Sigmoid colon (tissue), 6 donors: ENCODE measurements at regions not wholly inside any gene's neighbourhood (a gene's known extent, or its start where the extent isn't known, plus 50 kb on each side); places are given as distances from the start of the nearest gene placed in this dataset.
A peak's percentile ranks its signal among the peaks of the same experiment; 100 is the strongest.
"Not testable (repeated sequence)": the region's sequence is repeated elsewhere in the genome, so short reads cannot be mapped to it uniquely, and the experiment has no call there.

Source experiments
- DNase-seq: peaks from one replicate; pipeline ENCODE4 v3.0.0-alpha.2; 2019
- H3K27ac ChIP-seq, 4 donors: fragments of 200-600 bp; sonication (generic); one replicate each; pipeline ENCODE4 v1.5.1; 2016 to 2019; ENCODE audit warnings: mild to moderate bottlenecking in 1 of 4
- H3K27me3 ChIP-seq, 3 donors: fragments of 200-600 bp; sonication (generic); one replicate each; pipeline ENCODE4 v1.5.1; 2019; ENCODE audit warnings: mild to moderate bottlenecking in 1 of 3
- H3K36me3 ChIP-seq, 4 donors: fragments of 200-600 bp; sonication (generic); one replicate each; pipeline ENCODE4 v1.5.1; 2016 to 2019
- H3K4me1 ChIP-seq, 4 donors: fragments of 200-600 bp; sonication (generic); one replicate each; pipeline ENCODE4 v1.5.1; 2017 to 2019
- H3K4me3 ChIP-seq, 4 donors: fragments of 200-600 bp; sonication (generic); one replicate each; pipeline ENCODE4 v1.5.1; 2017 to 2019; ENCODE audit warnings: mild to moderate bottlenecking in 2 of 4, moderate library complexity in 1 of 4
- H3K9me3 ChIP-seq, 4 donors: fragments of 200-600 bp in 3 of 4; sonication (generic) in 3 of 4; one replicate each; pipeline versions ENCODE4 v1.5.1 to v1.6.1; 2013 to 2019
- CTCF ChIP-seq, 4 experiments: fragments of 450-650 bp in 3 of 4; fragments of 200-600 bp in 1 of 4; IDR thresholded peaks; one replicate each; pipeline ENCODE4 v1.5.1; 2016 to 2019; ENCODE audit warnings: antibody characterized with exemption in 4 of 4, mild to moderate bottlenecking in 3 of 4, moderate library complexity in 2 of 4
- EP300 ChIP-seq, 4 donors: sonication (generic); formaldehyde crosslinking; IDR thresholded peaks; one replicate each; pipeline ENCODE4 v1.6.1; 2017; ENCODE audit warnings: antibody characterized with exemption in 4 of 4
- POLR2A ChIP-seq, 2 donors: fragments of 450-650 bp; IDR thresholded peaks; one replicate each; pipeline ENCODE4 v1.6.1; 2016; ENCODE audit warnings: antibody characterized with exemption in 2 of 2, mild to moderate bottlenecking in 2 of 2, moderate library complexity in 2 of 2
- POLR2AphosphoS5 ChIP-seq, 4 donors: sonication (generic); formaldehyde crosslinking; IDR thresholded peaks; one replicate each; pipeline ENCODE4 v1.6.1; 2017; ENCODE audit warnings: antibody characterized with exemption in 4 of 4
- WGBS, 2 donors: extraction: QIAGEN DNeasy Blood & Tissue Kit; methylation state at CpG; one replicate each; pipeline ENCODE4 v1.1.7; 2013; 5-methylcytosine and 5-hydroxymethylcytosine counted together
- intact Hi-C: fragments of 100-400 bp; cut with DNase I; formaldehyde crosslinking; loops from one replicate; pipeline ENCODE4 v1.15.1; 2023
- donor health status: healthy with polysubstance abuse.
- donor health status: healthy.

- H3K4me3 ChIP-seq, intact Hi-C loops: not testable (repeated sequence)
- 76 to 88% methylated on average over 3 of the region's 3 CpGs for WGBS, 2 donors
These were observed 104.3 kb upstream of the ZNF519 start for GRCh38 chr18:14236356-14237048.

GRCh38 chr18:14225286-14225679, 93.0 kb upstream of the ZNF519 start:
- intact Hi-C loops, H3K27ac ChIP-seq, H3K27me3 ChIP-seq, DNase-seq, H3K4me1 ChIP-seq, H3K9me3 ChIP-seq, H3K4me3 ChIP-seq, H3K36me3 ChIP-seq: not testable (repeated sequence)
- 76 to 78% methylated on average over 4 of the region's 4 CpGs for WGBS, 2 donors

More at GRCh38 chr18:14236356-14237048, 104.3 kb upstream of the ZNF519 start:
- H3K27ac ChIP-seq, H3K4me1 ChIP-seq, H3K36me3 ChIP-seq, DNase-seq, H3K9me3 ChIP-seq, H3K27me3 ChIP-seq: not testable (repeated sequence)

- H3K27ac ChIP-seq, H3K9me3 ChIP-seq, H3K4me1 ChIP-seq, H3K4me3 ChIP-seq, H3K36me3 ChIP-seq, DNase-seq, H3K27me3 ChIP-seq, intact Hi-C loops: not testable (repeated sequence)
- 93 to 95% methylated on average over 27 of the region's 27 CpGs for WGBS, 2 donors
These were observed 92.5 kb upstream of the ZNF519 start for GRCh38 chr18:14224551-14225285.

GRCh38 chr18:14223919-14224318, 91.7 kb upstream of the ZNF519 start:
- not testable (repeated sequence) for DNase-seq, H3K9me3 ChIP-seq
- WGBS, 2 donors: 98% methylated on average over 15 of the region's 16 CpGs

GRCh38 chr18:14223231-14223822, 91.1 kb upstream of the ZNF519 start:
- H3K9me3 ChIP-seq, intact Hi-C loops, H3K27me3 ChIP-seq, H3K4me3 ChIP-seq, H3K4me1 ChIP-seq, H3K36me3 ChIP-seq, H3K27ac ChIP-seq: not testable (repeated sequence)
- WGBS, 2 donors: 96 to 97% methylated on average over 31 of the region's 31 CpGs
- peak; percentile 63 for DNase-seq

More at GRCh38 chr18:14223919-14224318, 91.7 kb upstream of the ZNF519 start:
- intact Hi-C loops, H3K27ac ChIP-seq, H3K4me3 ChIP-seq, H3K36me3 ChIP-seq, H3K4me1 ChIP-seq, H3K27me3 ChIP-seq: not testable (repeated sequence)

- H3K27ac ChIP-seq, H3K27me3 ChIP-seq, H3K9me3 ChIP-seq, DNase-seq, H3K4me3 ChIP-seq, H3K4me1 ChIP-seq, intact Hi-C loops, H3K36me3 ChIP-seq: not testable (repeated sequence)
- WGBS, 2 donors: 95% methylated on average over 31 of the region's 31 CpGs
These were observed 90.4 kb upstream of the ZNF519 start for GRCh38 chr18:14222354-14223221.

GRCh38 chr18:14221689-14222088, 89.5 kb upstream of the ZNF519 start:
- peaks cover 0 to 3% (median 0%) of the 10 kb centered on the region in 4 donors for H3K9me3 ChIP-seq
- H3K4me3 ChIP-seq: no peak overlapping the region
- no peak for DNase-seq
- WGBS, 2 donors: 92 to 98% methylated on average over 14 of the region's 14 CpGs
- no peak overlapping the region for H3K27ac ChIP-seq
- TF ChIP-seq POLR2A (IDR thresholded peaks at IDR 0.05) (no peak), CTCF (IDR thresholded peaks at IDR 0.05) (no peak), EP300 (IDR thresholded peaks at IDR 0.05) (no peak), POLR2AphosphoS5 (IDR thresholded peaks at IDR 0.05) (no peak)
- intact Hi-C loops: no loop called here
- H3K36me3 ChIP-seq: no peaks in the 10 kb centered on the region
- no peaks in the 10 kb centered on the region for H3K4me1 ChIP-seq
- H3K27me3 ChIP-seq: no peaks in the 10 kb centered on the region

GRCh38 chr18:14215952-14216351, 83.7 kb upstream of the ZNF519 start:
- DNase-seq, H3K36me3 ChIP-seq, intact Hi-C loops, H3K27ac ChIP-seq, H3K27me3 ChIP-seq, H3K9me3 ChIP-seq, H3K4me3 ChIP-seq, H3K4me1 ChIP-seq: not testable (repeated sequence)

- WGBS, 2 donors: 88 to 89% methylated on average over 2 of the region's 2 CpGs
These were observed 71.2 kb upstream of the ZNF519 start for GRCh38 chr18:14203424-14203823.

GRCh38 chr18:14190776-14191442, 58.7 kb upstream of the ZNF519 start:
- H3K27ac ChIP-seq, H3K27me3 ChIP-seq, DNase-seq, intact Hi-C loops, H3K4me1 ChIP-seq, H3K4me3 ChIP-seq, H3K36me3 ChIP-seq, H3K9me3 ChIP-seq: not testable (repeated sequence)
- 82 to 88% methylated on average over 3 of the region's 3 CpGs for WGBS, 2 donors

More at GRCh38 chr18:14203424-14203823, 71.2 kb upstream of the ZNF519 start:
- H3K4me3 ChIP-seq, intact Hi-C loops, H3K27ac ChIP-seq, DNase-seq, H3K27me3 ChIP-seq, H3K4me1 ChIP-seq, H3K36me3 ChIP-seq, H3K9me3 ChIP-seq: not testable (repeated sequence)
